ENCODE measurements at regions not wholly inside any gene's neighbourhood (a gene's known extent, or its start where the extent isn't known, plus 50 kb on each side); places are given as distances from the start of the nearest gene placed in this dataset.
"Not testable (repeated sequence)": the region's sequence is repeated elsewhere in the genome, so short reads cannot be mapped to it uniquely, and the experiment has no call there.

GRCh38 chr20:54848984-54849538, 373.7 kb downstream of the DOK5 start:
- no peak for DNase-seq (ENCODE audit: low spot score)

- no peak for DNase-seq (ENCODE audit: low spot score)
Observed at GRCh38 chr20:54848262-54848661, 372.9 kb downstream of the DOK5 start.

GRCh38 chr20:54846948-54847347, 371.6 kb downstream of the DOK5 start:
- DNase-seq (ENCODE audit: low spot score): no peak

- DNase-seq (ENCODE audit: low spot score): no peak
Observed at GRCh38 chr20:54844346-54844745, 369.0 kb downstream of the DOK5 start.

GRCh38 chr20:54843865-54844264, 368.5 kb downstream of the DOK5 start:
- DNase-seq (ENCODE audit: low spot score): no peak

GRCh38 chr20:54843431-54843830, 368.0 kb downstream of the DOK5 start:
- no peak for DNase-seq (ENCODE audit: low spot score)

- DNase-seq (ENCODE audit: low spot score): no peak
Observed at GRCh38 chr20:54839224-54839623, 363.8 kb downstream of the DOK5 start.

GRCh38 chr20:54837226-54837625, 361.8 kb downstream of the DOK5 start:
- no peak for DNase-seq (ENCODE audit: low spot score)

- DNase-seq (ENCODE audit: low spot score): no peak
Observed at GRCh38 chr20:54822386-54822785, 347.0 kb downstream of the DOK5 start.

GRCh38 chr20:54820392-54820791, 345.0 kb downstream of the DOK5 start:
- no peak for DNase-seq (ENCODE audit: low spot score)

GRCh38 chr20:54806462-54806861, 331.1 kb downstream of the DOK5 start:
- DNase-seq (ENCODE audit: low spot score): no peak

- no peak for DNase-seq (ENCODE audit: low spot score)
Observed at GRCh38 chr20:54794874-54795273, 319.5 kb downstream of the DOK5 start.

GRCh38 chr20:54794110-54794509, 318.7 kb downstream of the DOK5 start:
- DNase-seq (ENCODE audit: low spot score): no peak

GRCh38 chr20:54793291-54793992, 318.0 kb downstream of the DOK5 start:
- peak; percentile 34 for DNase-seq (ENCODE audit: low spot score)

- no peak for DNase-seq (ENCODE audit: low spot score)
Observed at GRCh38 chr20:54792688-54793087, 317.3 kb downstream of the DOK5 start.

GRCh38 chr20:54788260-54788659, 312.9 kb downstream of the DOK5 start:
- DNase-seq (ENCODE audit: low spot score): not testable (repeated sequence)

GRCh38 chr20:54782758-54783157, 307.4 kb downstream of the DOK5 start:
- not testable (repeated sequence) for DNase-seq (ENCODE audit: low spot score)

GRCh38 chr20:54774426-54774825, 299.0 kb downstream of the DOK5 start:
- no peak for DNase-seq (ENCODE audit: low spot score)

GRCh38 chr20:54773643-54774000, 298.2 kb downstream of the DOK5 start:
- no peak for DNase-seq (ENCODE audit: low spot score)

GRCh38 chr20:54772893-54773642, 297.7 kb downstream of the DOK5 start:
- no peak for DNase-seq (ENCODE audit: low spot score)

GRCh38 chr20:54766483-54766882, 291.1 kb downstream of the DOK5 start:
- no peak for DNase-seq (ENCODE audit: low spot score)

GRCh38 chr20:54763366-54763765, 288.0 kb downstream of the DOK5 start:
- DNase-seq (ENCODE audit: low spot score): no peak

- no peak for DNase-seq (ENCODE audit: low spot score)
Observed at GRCh38 chr20:54759589-54759988, 284.2 kb downstream of the DOK5 start.
